ENCODE measurements at regions not wholly inside any gene's neighbourhood (a gene's known extent, or its start where the extent isn't known, plus 50 kb on each side); places are given as distances from the start of the nearest gene placed in this dataset.
A peak's percentile ranks its signal among the peaks of the same experiment; 100 is the strongest.
"Not testable (repeated sequence)": the region's sequence is repeated elsewhere in the genome, so short reads cannot be mapped to it uniquely, and the experiment has no call there.

DNA sequence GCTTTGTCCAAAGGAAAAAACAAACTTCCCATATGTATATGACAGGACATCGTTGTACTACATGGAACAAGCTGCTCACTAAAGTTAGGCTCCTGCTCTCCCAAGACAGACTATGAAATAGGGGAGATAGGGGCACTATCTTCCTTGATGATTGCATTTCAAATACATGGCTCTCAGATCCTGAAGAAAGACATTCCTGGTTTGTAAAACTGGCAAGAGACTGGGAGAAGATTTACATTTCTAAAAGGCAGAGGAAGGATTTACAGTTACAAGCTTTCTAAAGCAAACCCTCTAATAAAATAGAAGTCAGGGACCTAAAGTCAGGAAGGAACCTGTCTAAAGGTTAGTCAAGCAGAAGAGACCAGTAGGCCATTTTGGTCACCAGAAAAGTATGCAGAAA lies 103.7 kb downstream of the SLC17A6 start:
- DNase-seq (ENCODE audit: low read depth), result no peak
- no peak overlapping the region for H3K4me3 ChIP-seq (ENCODE audit: low read depth, low read length)
- in situ Hi-C loops (cut with HindIII; ENCODE audit: low sequenced_read_pairs), result no loop called here
- TF ChIP-seq, protein P1, sequence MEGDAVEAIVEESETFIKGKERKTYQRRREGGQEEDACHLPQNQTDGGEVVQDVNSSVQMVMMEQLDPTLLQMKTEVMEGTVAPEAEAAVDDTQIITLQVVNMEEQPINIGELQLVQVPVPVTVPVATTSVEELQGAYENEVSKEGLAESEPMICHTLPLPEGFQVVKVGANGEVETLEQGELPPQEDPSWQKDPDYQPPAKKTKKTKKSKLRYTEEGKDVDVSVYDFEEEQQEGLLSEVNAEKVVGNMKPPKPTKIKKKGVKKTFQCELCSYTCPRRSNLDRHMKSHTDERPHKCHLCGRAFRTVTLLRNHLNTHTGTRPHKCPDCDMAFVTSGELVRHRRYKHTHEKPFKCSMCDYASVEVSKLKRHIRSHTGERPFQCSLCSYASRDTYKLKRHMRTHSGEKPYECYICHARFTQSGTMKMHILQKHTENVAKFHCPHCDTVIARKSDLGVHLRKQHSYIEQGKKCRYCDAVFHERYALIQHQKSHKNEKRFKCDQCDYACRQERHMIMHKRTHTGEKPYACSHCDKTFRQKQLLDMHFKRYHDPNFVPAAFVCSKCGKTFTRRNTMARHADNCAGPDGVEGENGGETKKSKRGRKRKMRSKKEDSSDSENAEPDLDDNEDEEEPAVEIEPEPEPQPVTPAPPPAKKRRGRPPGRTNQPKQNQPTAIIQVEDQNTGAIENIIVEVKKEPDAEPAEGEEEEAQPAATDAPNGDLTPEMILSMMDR (IDR thresholded peaks at IDR 0.05; ENCODE audit: low read depth, low read length, missing control alignments), result no peak

DNA sequence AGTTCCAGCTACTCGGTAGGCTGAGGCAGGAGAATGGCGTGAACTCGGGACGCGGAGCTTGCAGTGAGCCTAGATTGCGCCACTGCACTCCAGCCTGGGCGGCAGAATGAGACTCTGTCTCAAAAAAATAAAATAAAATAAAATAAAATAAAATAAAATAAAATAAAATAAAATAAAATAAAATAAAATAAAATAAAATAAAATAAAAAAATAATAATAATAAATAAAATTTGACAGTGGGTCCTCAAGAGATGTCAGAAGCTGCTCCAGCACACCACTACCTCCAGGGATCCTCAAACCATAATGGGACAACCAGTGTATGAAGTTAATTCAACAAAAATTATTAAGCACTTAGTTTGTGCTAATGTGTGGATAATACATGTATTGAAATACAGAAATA lies 97.4 kb downstream of the SLC17A6 start:
- in situ Hi-C loops (cut with HindIII; ENCODE audit: low sequenced_read_pairs), result loop anchor here (5.0 kb wide), 1 partner anchor 102 kb away; no protein-coding TSS in a partner anchor
- DNase-seq (ENCODE audit: low read depth), result not testable (repeated sequence)

DNA sequence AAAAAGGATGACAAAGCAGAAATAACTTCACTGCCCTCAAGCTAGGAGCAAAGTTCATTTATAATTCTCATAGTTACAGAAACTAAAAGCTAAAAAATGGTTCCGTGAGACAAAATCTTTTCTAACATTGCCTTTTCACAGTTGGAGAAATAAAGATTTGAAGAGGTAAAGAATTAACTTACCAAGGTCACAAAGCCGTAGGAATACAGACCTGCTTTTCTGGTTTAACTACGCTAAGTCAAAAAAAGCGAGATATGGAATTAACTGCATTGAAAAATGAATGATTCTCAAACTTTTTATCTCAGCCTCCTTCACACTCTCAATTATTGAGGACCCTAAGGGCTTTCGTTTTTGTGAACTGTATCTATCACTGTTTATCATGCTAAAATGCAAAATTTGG lies 95.3 kb downstream of the SLC17A6 start:
- H3K4me3 ChIP-seq (ENCODE audit: low read depth, low read length), result no peak overlapping the region
- in situ Hi-C loops (cut with HindIII; ENCODE audit: low sequenced_read_pairs), result no loop called here
- TF ChIP-seq, protein P1 (IDR thresholded peaks at IDR 0.05; ENCODE audit: low read depth, low read length, missing control alignments), result no peak
- no peak for DNase-seq (ENCODE audit: low read depth)

More for the DNA sequence above, 97.4 kb downstream of the SLC17A6 start:
- not testable (repeated sequence) for H3K4me3 ChIP-seq (ENCODE audit: low read depth, low read length)

DNA sequence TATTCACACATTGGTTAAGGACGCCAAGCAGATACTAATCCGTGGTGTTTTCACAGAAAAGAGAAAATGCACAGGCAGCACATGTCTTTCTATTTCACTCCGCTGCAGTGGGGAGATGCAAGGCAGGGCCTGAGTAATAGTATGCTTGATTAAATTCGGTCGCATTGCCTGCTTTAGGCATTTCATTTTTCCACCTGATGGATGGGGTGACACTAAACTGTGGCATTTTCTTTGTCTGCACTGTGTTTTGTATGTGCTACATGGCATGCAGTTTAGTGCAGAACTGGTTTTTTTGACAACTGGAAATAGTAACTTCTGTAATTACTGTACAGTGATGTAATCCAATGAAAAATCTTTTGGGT lies 94.9 kb downstream of the SLC17A6 start:
- H3K4me3 ChIP-seq (ENCODE audit: low read depth, low read length), result peak overlapping the region; percentile 43
- no peak for DNase-seq (ENCODE audit: low read depth)
- in situ Hi-C loops (cut with HindIII; ENCODE audit: low sequenced_read_pairs), result no loop called here
- TF ChIP-seq, protein P1 (IDR thresholded peaks at IDR 0.05; ENCODE audit: low read depth, low read length, missing control alignments), result no peak

DNA sequence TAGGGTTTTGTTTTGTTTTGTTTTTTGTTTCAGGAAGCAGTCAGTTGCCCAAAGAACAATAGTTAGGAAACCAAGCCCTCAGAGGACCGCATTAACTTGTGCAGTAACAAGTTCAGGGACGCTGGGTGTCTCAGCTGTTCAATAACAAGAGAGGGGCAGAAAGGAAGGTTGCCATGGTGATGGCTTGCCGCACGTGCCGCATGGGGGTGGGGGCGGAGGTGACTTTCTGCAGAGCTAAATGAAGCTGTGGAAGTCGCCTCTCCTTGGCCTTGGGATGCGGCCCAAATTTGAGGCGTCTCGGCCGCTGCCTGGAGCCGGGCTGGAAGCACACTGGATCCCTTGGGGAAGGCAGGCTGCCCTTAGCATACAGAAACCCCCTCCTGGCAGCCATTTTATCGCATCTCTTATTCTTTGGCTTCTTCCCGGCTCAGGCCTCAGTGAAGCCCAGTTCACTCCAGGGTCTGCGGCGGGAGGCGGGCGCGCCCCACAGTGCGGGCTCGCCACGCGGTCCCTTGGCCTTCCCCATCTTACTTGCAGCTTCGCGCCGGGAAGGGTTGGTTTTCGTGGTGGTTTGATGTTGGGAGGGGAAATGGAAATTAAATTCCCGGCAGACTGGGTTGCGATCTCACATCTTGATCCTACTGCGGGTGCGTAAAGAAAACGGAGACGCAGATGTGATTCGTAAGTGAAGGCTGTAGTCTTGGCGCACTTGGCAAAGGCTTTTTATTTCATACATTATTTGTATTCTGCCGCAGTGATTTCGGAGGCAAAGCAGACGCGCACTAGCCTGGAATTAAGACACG lies 94.3 kb downstream of the SLC17A6 start:
- peak; percentile 12 for DNase-seq (ENCODE audit: low read depth)
- TF ChIP-seq, protein P1 (IDR thresholded peaks at IDR 0.05; ENCODE audit: low read depth, low read length, missing control alignments), result no peak
- H3K4me3 ChIP-seq (ENCODE audit: low read depth, low read length), result peak overlapping the region; percentile 43
- in situ Hi-C loops (cut with HindIII; ENCODE audit: low sequenced_read_pairs), result no loop called here

DNA sequence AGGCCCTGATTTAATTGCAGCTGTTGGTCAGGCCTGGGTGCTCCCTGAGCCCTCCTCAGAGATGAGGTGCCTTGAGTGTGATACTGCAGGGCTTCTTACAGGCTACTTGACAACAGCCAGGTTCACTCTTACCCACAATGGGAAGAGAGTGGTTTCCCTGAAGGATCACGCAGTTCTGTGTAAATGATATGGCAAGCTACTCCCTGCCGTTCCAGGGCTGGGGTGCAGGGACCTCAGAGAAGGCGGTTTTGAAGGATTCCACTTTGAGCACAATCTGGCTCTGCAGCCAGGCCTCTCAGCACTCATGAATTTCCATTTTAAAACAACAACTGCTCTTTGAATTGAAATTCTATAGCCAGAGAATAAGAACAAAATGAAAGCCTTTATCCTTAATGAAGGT lies 92.9 kb downstream of the SLC17A6 start:
- no peak overlapping the region for H3K4me3 ChIP-seq (ENCODE audit: low read depth, low read length)
- DNase-seq (ENCODE audit: low read depth), result no peak
- in situ Hi-C loops (cut with HindIII; ENCODE audit: low sequenced_read_pairs), result no loop called here
- TF ChIP-seq, protein P1 (IDR thresholded peaks at IDR 0.05; ENCODE audit: low read depth, low read length, missing control alignments), result no peak

DNA sequence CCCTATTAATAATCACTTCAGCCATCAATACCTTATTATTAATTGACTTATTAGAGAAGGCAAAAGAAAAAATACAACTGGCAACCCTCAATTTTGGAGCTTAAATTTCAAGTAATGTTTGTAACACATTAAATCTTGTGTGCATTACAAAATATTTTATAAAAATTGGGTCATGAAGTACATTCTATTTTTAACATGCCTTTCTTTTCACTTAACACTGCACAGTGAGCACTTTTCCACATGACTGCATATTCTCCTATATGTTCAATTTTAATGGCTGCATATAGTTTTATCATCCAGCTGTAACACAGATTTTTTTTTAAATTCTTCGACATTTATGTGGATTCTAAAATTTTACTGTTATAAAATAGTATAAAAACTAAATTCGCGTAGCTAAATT lies 92.5 kb downstream of the SLC17A6 start:
- TF ChIP-seq, protein P1 (IDR thresholded peaks at IDR 0.05; ENCODE audit: low read depth, low read length, missing control alignments), result no peak

More for the DNA sequence above, 92.5 kb downstream of the SLC17A6 start:
- no peak overlapping the region for H3K4me3 ChIP-seq (ENCODE audit: low read depth, low read length)
- no peak for DNase-seq (ENCODE audit: low read depth)
- in situ Hi-C loops (cut with HindIII; ENCODE audit: low sequenced_read_pairs), result no loop called here
